ENCODE measurements at regions not wholly inside any gene's neighbourhood (a gene's known extent, or its start where the extent isn't known, plus 50 kb on each side); places are given as distances from the start of the nearest gene placed in this dataset.

DNA sequence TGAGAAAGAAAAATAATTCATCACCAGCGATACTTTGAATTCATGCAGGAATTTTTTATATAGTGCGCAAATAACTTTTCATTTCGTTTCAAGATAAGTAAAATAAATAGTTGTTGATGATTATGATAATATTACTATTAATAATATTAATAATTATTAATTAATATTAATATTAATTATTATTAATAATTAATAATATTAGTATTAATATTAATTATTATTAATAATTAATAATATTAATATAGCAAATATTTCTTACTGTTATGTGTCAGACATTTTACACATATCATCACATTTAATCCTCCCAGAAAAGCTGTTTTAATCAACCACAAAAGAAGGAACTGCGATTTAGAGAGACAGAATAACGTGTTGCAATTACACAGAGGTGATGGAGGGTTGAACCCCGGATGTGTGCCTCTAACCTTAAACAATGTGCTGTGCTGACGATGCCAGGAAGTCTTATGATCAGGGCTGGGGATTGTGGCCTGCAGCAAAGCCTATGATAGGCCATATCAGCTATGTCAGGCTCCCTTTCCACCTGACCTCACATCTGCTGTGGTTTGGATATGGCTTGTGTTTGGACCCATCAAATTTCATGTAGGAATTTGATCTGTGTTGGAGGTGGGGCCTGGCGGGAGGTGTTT lies 263.5 kb upstream of the NR2F2 start:
- DNase-seq (ENCODE audit: low read depth in 1 of 2, low spot score in 2 of 2) (no peak), FAIRE-seq (no peak)
- Histone ChIP-seq H3K23ac (ENCODE audit: insufficient read length) (no peak overlapping the region), H3K14ac (ENCODE audit: insufficient read length) (no peak overlapping the region), H3K23me2 (ENCODE audit: low read depth, low read length) (0 out of 2 replicates have a peak, but pooled peaks cover 1% of the 10 kb centered on the region), H4K91ac (replicated peaks; ENCODE audit: insufficient read length, low read length) (no peak overlapping the region), H3K9ac (replicated peaks in 1 of 4; ENCODE audit: extremely low read depth in 1 of 4, low read depth in 3 of 4, low read length in 3 of 4) (no peak overlapping the region), H3K9me3 (ENCODE audit: insufficient read depth in 2 of 2, low read depth in 1 of 2, low read length in 1 of 2) (no peaks in the 10 kb centered on the region), H2AFZ (ENCODE audit: low read length) (no peak overlapping the region), H2AK5ac (ENCODE audit: low read depth, low read length) (no peak overlapping the region), H4K8ac (ENCODE audit: extremely low read depth, insufficient read depth, low read length) (no peak overlapping the region), H3K27me3 (replicated peaks in 1 of 4; ENCODE audit: control insufficient read depth in 3 of 4, extremely low read depth in 1 of 4, insufficient read depth in 3 of 4, low read length in 3 of 4) (no peaks in the 10 kb centered on the region), H3K36me3 (ENCODE audit: control insufficient read depth in 2 of 4, insufficient read depth in 4 of 4, low read length in 3 of 4) (no peaks in the 10 kb centered on the region), H3K4ac (replicated peaks; ENCODE audit: insufficient read length, low read depth, low read length) (no peak overlapping the region), H4K5ac (ENCODE audit: insufficient read length, low read depth, low read length) (no peak overlapping the region), H3K4me1 (replicated peaks in 1 of 4; ENCODE audit: control insufficient read depth in 3 of 4, insufficient read depth in 4 of 4, low read length in 3 of 4) (no peaks in the 10 kb centered on the region), H3K79me1 (ENCODE audit: low read depth, low read length) (no peaks in the 10 kb centered on the region), H3K18ac (ENCODE audit: extremely low read depth, low read length) (no peak overlapping the region), H3K56ac (replicated peaks; ENCODE audit: insufficient read length, low read depth, low read length) (no peak overlapping the region), H3K4me3 (ENCODE audit: extremely low read depth in 1 of 4, insufficient read depth in 2 of 4, low read depth in 3 of 4, low read length in 4 of 4) (no peak overlapping the region), H3K79me2 (ENCODE audit: control insufficient read depth in 1 of 2, insufficient read depth in 2 of 2, low read length in 2 of 2) (no peaks in the 10 kb centered on the region), H2BK20ac (ENCODE audit: low read length) (no peak overlapping the region), H3K27ac (ENCODE audit: low read depth, low read length) (no peak overlapping the region), H2BK120ac (replicated peaks; ENCODE audit: low read depth, low read length) (no peak overlapping the region), H4K20me1 (replicated peaks in 1 of 2; ENCODE audit: control insufficient read depth in 1 of 2, insufficient read depth in 2 of 2, low read length in 2 of 2) (no peaks in the 10 kb centered on the region), H2BK12ac (ENCODE audit: low read depth, low read length) (no peak overlapping the region), H3K4me2 (ENCODE audit: insufficient read depth in 1 of 2, low read depth in 2 of 2, low read length in 2 of 2) (no peak overlapping the region), H2BK15ac (ENCODE audit: low read length) (no peak overlapping the region), H2BK5ac (ENCODE audit: low read depth, low read length) (no peak overlapping the region)
- 94% methylated on average over 8 of the region's 8 CpGs; no CpG with 5 or more reads in 1 of the 2 experiments for WGBS, 2 experiments (ENCODE audit: extremely low coverage in 1 of 2, insufficient coverage in 1 of 2, insufficient read length in 1 of 2, insufficient replicate concordance in 2 of 2, low coverage in 1 of 2, low lambda C conversion rate in 2 of 2, missing lambda C conversion rate in 1 of 2)
- CTCF ChIA-PET (ENCODE audit: partially characterized antibody) = interaction anchor here (1.4 kb wide), 1 partner anchor 261 kb away, joined by 5 read pairs; no protein-coding TSS in a partner anchor
- POLR2A ChIA-PET (ENCODE audit: partially characterized antibody) = no interaction called here

Data from H1 (cell line).